Superior temporal gyrus (tissue), 1 donor: ENCODE measurements at regions not wholly inside any gene's neighbourhood (a gene's known extent, or its start where the extent isn't known, plus 50 kb on each side); places are given as distances from the start of the nearest gene placed in this dataset.

Source experiments
- DNase-seq: peaks from one replicate; pipeline ENCODE4 v3.0.0-alpha.2; 2016; ENCODE audit errors: extremely low spot score

DNA sequence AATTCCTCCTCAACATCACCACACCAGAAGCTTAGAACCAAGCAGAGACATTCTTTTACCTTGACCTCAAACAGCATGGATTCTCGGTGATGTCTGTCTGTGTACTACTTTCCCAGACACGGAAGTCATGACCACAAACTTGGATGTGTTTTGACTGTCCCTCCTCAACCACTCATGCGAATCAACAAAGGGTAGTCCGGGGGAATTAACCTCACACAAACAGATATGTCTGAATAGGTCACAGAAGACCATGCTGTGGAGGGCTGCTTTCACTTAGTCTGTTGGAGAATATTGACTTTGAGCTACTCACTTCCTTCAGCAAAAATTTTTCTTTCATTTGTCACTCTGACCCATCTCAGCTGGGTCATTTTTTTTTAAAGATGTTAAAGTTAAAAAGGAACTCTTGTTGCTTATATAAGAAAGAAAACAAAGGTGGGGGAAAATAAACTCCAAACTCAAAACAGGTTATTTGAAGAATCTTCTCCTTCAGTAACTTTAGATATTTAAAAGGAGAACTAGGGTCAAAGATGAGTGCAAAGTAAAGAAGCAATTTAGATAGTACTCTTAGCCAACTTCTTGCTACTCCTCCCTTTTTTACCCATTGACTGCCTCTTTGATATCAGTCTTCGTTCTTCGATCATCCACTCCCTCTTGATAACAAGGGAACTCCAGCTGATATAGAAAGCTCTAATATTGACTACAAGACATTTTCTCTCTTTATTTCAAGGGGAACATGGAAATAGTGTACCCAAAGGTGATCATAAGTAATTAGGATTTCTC, 343.4 kb upstream of the CDH6 start:
- no peak for DNase-seq

DNA sequence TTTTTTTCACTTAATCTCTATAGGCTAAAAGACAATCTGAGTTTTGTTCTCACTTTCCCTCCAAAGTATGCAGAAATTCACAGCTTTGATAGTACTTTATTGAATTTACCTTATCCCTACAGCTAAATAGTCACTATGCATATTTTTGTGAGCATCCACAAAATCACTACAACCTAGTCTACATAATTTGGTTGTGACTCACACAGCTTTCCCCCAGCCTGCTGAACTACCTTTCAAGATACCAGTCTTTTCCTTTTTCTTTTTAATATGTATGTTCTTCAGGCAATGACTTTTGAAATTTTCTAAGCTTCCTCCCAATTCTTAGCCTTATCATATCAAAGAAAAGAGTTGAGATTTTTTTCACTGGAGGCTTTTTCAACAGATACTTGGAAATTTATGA, 347.3 kb upstream of the CDH6 start:
- DNase-seq: no peak

DNA sequence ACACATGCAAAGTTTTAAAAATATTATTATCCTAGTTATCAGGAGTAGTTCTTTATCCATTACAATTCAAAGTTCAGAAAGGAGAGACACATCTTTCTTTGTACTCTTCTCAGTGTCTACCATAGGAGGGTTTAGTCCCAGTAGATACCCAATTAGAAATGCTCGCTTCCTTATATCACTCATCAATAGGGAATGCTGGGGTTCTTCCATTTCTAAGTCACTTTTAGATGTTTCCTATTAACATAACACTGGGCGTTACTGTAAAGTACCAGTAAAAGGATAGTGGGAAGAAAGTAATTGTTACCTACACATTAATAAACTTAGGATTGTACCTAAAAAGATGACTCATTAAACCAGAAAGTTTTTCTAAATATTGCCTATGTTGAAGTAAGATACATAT, 348.3 kb upstream of the CDH6 start:
- DNase-seq: no peak

DNA sequence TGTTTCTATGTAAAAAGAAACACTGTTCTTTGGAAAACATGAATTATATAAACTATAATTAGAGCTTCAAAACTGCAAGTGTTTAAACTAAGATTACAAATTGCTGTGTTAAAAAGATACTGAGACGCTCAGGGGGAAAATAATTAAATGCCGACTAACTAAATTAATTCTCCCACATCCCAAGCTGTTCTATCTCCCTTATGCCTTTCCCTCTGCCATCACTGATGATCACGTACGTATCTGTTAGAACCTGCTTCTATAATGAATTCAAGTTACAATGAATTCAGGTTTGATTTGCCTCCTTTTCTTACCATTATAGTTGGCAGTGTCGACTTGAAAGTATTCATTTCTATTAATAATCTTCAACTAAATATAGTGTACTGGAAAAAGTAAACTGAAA, 349.9 kb upstream of the CDH6 start:
- DNase-seq: no peak

DNA sequence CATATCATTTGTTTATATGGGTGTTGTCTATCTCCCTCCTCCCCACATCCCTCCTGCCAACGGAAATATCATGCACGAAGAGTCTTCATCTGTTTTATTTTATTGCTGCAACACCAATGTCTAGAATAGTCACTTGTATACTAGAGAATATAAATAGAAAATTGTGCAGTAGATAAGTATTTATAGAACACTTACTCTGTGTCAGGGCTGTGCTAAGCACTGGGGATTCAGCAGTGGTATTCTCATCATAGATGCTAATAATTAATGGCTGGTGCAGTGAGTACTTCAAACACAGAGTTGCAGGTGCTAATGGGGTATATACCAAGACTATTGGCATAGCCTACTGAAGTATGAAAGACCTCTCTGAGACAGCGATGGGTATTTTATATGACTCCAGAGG, 353.5 kb upstream of the CDH6 start:
- DNase-seq: no peak

DNA sequence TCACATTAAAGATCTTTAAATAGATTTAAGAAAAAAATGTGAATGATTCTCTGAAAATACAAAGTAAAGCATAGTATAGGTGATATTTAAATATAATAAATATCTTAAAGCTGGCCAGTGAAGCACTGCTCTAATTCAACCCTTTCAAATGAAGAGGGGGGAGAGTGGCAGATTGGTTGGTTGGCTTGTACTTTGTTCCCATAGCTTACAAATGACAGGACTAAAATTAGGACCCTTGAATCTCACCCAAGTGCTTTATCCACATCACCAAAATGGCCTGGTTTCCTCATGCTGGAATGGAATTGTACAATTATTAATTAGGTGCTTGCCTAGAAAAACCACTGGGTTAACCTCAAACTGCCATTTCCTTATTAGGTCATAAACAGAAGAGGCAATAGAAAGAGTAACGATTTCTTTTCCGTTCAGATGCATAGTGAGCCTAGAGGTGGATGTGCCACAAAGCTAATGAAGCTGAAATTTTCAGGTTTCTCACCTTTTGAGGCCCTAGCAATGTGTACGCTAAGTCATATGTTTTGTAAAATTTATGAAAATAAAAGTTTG, 354.5 kb upstream of the CDH6 start:
- no peak for DNase-seq

DNA sequence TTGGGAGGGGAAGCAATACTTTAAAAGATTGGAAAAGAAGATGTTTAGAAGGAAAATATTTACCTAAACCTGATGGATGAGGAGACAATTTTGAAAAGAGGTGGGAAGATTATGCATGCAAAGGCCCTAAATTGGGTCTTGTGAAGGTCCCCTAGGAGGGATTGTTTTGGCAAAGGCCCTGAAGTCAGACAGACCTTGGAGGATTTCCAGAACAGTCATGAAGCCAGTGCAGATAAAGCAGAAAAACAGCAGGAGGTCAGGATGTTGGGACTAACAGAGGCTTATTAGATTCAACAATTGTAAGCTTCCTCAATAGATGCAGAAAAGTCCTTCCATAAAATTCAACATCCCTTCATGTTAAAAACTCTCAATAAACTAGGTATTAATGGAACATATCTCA, 361.0 kb upstream of the CDH6 start:
- no peak for DNase-seq

DNA sequence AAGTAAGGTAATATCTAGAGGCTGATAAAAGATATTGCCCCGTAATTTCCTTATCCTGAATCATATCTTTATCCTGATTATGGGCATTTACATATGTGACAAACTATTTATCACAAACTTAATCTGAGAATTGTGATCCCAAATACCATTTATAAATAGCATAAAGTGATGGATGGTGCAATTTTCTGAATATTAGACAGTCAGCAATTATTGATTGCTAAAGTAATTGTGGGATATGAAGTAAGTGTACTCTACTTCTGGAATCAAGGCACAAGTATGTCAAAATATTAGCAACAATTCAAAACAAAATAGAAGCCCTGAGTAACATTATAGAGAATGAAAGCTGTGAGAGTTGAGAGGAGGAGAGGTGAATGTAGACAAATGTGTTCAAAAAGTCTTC, 361.9 kb upstream of the CDH6 start:
- DNase-seq: no peak

DNA sequence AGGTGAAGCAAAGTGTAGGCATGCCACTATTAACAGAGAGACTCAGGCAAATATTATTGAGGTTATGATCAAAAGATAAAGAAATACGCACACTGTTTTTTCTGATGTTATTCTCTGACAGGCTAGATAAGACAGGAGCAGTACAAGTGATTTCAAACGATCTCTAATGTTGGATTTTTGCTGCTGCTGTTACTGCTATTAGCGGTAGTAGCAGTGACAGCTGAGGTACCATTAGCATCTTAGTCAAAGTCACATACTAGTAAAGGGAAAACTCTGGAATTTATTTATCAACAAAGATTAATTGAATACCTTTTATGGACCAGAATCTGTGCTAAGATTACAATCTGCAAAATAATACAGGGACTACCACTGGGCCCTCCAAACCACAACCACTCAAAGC, 362.4 kb upstream of the CDH6 start:
- no peak for DNase-seq

DNA sequence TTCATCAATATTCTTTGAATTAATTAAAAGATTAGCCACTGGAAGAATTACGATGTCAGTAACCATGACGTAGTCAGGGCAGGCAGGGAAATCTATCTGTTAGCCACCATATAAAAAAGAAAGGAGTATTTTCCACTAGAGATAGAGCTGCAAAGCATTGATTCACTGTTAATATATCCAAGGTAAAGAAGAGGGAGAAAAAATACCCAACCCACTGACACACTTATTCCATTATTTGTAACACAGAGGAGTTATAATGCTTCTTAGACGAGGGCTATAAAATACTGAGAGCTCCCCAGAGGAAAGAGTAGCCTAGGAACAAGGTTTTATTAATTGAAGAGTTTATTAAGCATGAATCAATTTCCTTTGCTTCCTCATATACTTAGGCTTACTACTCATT, 382.2 kb upstream of the CDH6 start:
- DNase-seq: no peak

DNA sequence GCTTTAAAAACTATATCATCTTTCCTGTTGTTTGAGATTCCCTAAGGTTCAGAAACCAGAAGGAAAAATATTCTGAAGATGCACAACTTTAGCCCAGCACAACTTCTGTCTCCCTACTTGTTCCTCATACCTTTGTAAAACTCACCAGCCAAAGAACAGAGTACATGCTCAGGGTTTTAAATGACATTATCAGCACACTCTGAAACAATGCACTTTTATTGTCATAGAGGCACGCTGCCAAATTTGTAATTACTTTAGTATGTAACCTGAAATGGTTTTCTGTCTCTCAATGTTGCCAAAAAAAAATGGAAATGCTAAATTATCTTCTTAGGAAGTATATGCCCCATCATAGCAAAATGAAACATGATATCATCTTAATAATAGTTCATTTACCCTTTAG, 383.6 kb upstream of the CDH6 start:
- no peak for DNase-seq

DNA sequence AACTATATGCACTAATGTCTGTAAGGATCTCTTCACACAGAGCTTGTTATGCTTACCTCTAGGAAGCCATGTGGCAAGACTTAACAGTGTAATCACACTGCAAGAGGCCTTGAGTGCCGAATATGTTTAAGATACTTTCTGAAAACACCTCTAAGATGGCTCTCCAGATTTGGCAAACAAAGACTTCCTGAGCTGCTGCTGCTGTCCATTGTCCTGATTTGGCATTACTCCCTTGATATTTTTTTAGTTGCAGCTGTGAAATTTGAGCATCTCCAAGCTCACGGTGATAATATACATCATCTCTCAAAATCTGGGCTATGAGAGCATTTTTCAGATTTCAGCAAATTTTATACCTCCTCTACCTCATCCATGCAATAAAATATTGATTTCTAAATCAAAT, 384.5 kb upstream of the CDH6 start:
- no peak for DNase-seq

DNA sequence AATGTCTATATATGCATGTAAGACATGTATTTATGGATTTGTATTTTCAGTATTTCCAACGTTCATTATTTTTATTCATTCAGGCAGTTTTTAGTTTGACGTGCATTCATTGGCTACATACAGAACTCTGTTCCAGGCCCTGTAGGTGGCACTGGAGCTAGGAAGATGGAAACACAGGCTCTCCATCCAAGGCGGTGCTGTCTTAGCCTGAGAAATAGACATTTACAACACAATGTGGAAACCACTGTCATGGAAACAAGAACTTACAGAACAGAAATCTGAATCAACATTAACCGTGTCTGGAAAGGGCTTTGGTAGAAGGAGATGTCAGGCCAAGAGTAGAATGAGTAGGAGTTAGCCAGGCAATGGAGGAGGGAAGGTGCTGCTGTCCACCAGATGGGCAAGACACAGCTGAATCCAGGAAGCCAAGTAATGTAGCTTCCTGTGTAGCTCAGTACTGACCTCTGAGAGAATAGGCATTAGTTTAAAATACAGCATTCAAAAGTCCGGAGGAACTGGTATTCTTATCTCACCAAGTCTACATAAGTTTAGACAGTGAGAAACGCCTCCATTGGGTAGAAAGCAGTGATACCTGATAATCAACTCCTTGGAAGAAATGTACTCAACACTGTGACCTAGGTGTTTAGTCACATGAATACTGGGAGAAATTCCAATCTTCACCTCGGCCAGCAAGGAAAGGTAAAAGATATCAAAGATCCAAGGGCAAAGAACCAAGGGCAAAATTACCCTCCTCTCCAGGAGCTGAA, 388.6 kb upstream of the CDH6 start:
- no peak for DNase-seq

DNA sequence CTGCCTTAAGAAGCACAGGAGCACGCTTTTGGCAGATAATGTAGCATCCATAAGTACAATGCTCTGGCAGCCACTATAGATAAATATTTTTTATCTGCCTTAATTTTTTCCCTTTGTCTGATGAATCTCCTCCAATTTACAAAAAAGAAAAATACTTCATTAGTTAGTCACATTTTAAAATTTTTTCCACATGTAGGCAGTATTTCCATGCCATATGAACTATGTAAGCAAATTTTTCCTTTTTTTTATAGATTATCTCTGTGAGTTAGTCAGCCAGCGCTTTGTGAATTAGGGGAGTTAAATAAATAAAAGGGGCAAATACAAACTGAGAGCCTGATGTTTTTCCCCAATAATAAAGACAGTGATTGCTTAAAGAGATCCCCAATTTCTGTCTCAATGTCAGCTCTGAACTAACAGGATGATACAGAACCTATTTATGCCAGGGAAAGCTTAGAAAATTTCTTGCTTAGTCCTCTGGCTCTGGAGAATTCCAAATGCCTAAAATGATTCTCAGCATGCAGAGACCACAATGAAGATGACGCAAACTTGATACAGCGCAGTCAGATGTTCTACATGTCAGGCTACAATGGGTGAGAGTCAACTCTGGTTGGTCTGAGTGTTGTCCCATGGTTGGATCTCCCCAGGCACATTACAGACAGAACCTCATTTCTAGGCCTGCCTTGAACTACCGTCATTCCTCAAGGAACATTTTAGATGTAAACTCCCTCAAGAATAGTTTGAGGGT, 390.4 kb upstream of the CDH6 start:
- no peak for DNase-seq

DNA sequence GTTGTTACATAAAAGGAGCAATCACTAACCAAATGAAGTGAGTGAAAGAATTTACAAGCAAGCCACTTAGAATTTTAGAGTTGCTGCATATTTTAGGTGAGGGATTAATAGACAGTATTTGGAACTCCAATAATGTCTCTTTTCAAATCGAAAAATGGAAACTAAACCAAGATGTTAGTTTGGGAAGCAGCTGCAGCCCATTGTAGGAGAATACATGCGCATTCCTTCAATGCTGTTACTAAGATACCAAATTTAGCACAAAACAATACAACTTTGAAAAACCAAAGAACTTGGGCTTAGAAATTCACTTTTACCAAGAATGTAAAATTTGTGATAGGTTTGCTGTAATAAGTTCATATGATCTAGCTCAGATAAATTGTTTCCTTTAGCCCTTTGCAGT, 411.8 kb upstream of the CDH6 start:
- DNase-seq: no peak

DNA sequence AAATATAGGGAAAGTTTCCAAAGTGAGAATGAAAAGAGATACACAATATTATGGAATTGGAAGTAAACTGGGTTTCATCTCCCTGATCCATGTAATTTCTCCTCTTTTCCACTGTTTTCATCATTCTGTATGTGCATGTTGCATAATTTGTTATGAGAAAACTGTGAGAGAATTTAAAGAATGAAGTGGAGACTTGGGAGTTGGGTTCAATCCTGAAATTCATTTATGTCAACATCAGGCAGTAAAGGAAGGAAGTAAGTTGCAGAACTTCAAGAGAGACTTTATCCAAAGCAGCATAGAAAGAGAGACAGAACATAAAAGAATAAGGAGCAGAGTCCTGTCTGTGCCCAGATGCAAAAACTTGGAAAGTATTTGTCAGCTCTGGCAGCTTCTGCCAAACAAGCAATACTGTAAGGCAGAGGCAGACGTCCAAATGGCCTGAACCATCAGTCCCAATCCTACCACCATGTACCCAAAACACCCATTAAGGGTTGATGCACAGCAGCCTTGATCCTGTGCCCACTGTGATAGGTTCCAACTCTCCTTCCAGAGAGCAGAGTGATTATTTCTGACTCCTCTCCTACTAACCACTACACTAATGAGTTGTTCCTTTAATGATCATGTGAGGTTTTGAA, 425.3 kb upstream of the CDH6 start:
- no peak for DNase-seq

DNA sequence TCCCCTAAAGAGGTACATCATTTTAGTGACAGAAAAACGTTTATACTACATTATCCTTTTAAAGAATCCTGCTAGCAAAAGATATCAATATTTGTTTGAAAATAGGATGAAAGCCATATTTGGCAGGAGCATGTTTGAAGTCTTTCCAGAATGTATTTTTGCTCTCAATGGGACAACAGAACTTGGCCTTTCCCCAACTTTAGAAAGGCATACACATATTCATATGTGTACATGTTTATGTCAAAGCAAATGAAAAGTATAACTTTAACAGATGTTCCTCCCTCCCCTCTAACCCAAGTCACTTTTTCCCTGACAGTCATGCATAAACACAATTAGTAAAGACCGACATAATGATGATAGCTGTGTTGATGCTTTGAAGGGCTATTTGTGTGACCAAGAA, 427.8 kb upstream of the CDH6 start:
- no peak for DNase-seq

DNA sequence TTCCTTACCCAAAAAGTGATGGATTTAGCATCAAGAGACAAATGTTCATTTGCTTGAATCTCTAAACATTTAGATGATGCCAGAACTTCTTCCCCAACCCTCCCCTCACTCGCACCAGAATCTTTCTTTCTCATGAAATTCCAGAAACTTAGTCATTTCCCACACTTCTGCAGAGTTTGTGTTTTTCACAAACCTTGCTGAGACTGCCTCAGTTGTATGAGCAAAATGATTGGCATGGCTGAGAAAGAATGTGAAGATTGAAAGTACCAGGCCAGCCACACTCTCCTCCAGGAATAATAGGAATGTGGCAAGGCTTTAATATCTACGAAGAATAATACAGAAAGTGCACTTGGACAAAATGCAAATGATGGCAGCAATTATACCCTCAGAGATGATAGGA, 428.3 kb upstream of the CDH6 start:
- DNase-seq: no peak

DNA sequence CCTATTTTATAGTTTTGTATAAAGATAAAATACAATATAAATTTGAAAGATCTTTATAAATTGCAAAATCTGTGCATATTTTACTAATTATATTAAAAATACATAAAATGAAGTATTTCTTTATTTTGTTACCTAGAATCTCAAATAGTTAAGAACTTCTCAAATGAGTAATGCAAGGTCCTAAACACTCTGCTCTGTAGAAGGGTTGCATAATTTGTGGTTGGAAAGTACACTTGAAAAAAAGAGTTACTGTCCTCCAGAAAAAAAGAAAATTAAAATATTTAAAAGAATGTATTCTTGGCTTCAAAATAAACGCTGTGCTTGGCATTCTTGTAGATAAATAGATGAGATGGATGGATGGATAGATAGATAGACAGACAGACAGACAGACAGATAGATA, 428.8 kb upstream of the CDH6 start:
- DNase-seq: no peak

DNA sequence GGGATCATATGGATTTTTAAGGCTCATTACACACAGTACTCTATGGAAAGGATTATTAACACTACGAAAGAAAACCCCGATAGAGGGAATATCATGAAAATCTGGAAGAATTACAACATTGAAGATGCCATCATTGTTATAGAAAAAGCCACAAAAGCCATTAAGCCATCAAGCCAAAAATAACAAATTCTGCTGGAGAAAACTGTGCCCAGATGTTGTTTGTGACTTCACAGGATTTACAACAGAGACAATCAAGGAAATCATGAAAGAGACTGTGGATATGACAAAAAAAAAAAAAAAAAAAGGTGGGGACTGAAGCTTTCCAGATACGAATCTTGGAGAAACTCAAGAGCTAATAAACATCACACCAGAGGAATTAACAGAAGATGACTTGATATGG, 433.8 kb upstream of the CDH6 start:
- DNase-seq: no peak

DNA sequence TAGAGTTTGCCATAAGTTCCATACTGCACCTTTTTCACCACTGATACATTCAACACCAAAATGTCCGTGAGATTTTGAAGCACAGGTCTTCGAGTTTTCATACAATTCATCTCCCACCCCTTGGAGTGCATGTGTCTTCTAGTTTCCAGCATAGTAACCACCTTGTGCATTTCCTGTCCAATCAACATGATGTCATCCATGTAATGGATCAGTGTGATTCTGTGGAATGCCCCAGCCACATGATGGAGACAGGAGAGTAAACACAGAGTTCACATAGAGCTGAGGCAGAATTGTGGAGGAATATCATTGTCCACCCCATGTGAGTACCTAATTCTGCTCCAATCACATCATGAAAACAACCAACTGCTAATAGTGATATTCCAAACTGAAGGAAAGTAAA, 441.5 kb upstream of the CDH6 start:
- DNase-seq: no peak

DNA sequence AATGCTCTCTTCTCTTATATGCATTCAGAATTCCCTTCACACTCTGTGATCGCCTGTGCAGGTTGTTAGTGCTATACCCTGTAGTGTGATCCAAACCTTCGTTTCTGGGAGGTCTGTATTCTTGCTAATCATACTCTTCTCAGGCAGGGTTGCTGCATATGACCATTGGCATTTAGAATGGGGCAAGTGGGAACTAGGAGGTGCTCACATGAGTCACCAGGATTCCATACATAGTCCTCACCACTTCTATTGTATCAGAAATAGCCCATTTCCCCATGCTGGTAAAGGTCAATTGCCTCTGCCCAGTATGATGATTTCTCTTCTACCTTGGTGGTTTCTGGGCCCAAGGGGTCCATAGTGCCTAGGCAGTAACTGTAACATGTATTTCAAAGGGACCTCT, 443.5 kb upstream of the CDH6 start:
- DNase-seq: no peak
